ENCODE measurements at regions not wholly inside any gene's neighbourhood (a gene's known extent, or its start where the extent isn't known, plus 50 kb on each side); places are given as distances from the start of the nearest gene placed in this dataset.

DNA sequence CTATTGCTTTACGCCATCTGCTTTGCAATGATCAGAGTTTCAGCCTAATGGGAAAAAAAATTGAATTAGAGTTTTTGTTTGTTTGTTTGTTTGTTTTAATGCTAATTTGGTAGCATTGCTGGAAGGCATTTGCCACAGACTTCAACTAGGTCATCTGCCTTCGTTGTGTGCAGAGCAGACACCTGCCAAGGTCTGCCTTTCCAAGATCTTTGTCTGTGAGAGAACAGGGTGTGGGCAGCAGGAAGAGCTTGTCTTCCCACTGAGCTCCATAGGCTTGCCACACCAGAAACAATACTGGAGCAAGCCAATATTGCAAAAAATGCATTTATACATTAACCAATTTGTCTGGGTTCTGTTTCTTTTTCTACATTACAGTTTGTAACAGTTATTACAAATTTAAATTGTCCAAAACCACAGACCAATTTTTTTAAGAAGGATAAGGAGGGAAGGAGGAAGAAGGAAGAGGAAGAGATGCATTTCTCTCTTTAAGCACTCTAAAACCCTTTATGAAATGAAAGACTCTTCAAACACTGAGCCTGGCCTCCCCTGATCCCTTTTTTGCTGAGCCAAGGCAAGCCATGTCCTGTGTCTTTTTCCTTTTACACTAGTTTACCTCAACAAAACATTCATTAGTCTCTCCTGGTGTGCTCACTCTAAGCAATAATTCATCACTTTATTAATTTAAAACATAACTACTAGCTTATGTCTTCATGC lies 210.5 kb downstream of the SNX18 start:
- Histone ChIP-seq H3K27me3 (ENCODE audit: insufficient read depth) (no peaks in the 10 kb centered on the region), H3K4me3 (no peak overlapping the region), H3F3A (replicated peaks; ENCODE audit: low read depth) (no peaks in the 10 kb centered on the region), H4K20me1 (replicated peaks; ENCODE audit: insufficient read depth) (no peaks in the 10 kb centered on the region), H3K9me2 (ENCODE audit: insufficient read depth) (peaks cover 12% of the 10 kb centered on the region; the same call in 1 of the 2 replicates), H3K79me2 (replicated peaks; ENCODE audit: insufficient read depth) (no peaks in the 10 kb centered on the region), H3K36me3 (ENCODE audit: insufficient read depth) (no peaks in the 10 kb centered on the region), H3K27ac (ENCODE audit: low read depth) (no peak overlapping the region), H3K4me2 (no peak overlapping the region), H2AFZ (no peak overlapping the region), H3K4me1 (ENCODE audit: insufficient read depth) (no peaks in the 10 kb centered on the region)
- Mint-ChIP-seq H3K27ac (no peak overlapping the region), H3K27me3 (ENCODE audit: insufficient read depth, low read depth, poor library complexity) (peaks cover 4% of the 10 kb centered on the region), H3K9me3 (no peaks in the 10 kb centered on the region), H3K4me3 (no peak overlapping the region), H3K36me3 (ENCODE audit: low read depth) (no peaks in the 10 kb centered on the region), H3K4me1 (no peaks in the 10 kb centered on the region; the same call in 1 of the 3 replicates)
- no peak for ATAC-seq
- TF ChIP-seq, protein P1, sequence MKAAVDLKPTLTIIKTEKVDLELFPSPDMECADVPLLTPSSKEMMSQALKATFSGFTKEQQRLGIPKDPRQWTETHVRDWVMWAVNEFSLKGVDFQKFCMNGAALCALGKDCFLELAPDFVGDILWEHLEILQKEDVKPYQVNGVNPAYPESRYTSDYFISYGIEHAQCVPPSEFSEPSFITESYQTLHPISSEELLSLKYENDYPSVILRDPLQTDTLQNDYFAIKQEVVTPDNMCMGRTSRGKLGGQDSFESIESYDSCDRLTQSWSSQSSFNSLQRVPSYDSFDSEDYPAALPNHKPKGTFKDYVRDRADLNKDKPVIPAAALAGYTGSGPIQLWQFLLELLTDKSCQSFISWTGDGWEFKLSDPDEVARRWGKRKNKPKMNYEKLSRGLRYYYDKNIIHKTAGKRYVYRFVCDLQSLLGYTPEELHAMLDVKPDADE (IDR thresholded peaks at IDR 0.05), result no peak
- TF ChIP-seq POLR2AphosphoS5 (IDR thresholded peaks at IDR 0.05; ENCODE audit: low read depth) (no peak), ZNF331 (CRISPR knock-in tag; IDR thresholded peaks at IDR 0.05; ENCODE audit: low read depth) (no peak), EZH2phosphoT487 (IDR thresholded peaks at IDR 0.05; ENCODE audit: unreplicated experiment) (no peak), STAT1 (IDR thresholded peaks at IDR 0.05; ENCODE audit: unreplicated experiment) (no peak), EZH2 (IDR thresholded peaks at IDR 0.05; ENCODE audit: low read depth, unreplicated experiment) (no peak), NANOG (IDR thresholded peaks at IDR 0.05; ENCODE audit: borderline replicate concordance) (no peak), CREB1 (CRISPR knock-in tag; IDR thresholded peaks at IDR 0.05; ENCODE audit: low read depth) (no peak), ZNF114 (CRISPR knock-in tag; IDR thresholded peaks at IDR 0.05) (no peak), JUNB (IDR thresholded peaks at IDR 0.05; ENCODE audit: unreplicated experiment) (no peak)
- TF ChIP-seq, protein P2, sequence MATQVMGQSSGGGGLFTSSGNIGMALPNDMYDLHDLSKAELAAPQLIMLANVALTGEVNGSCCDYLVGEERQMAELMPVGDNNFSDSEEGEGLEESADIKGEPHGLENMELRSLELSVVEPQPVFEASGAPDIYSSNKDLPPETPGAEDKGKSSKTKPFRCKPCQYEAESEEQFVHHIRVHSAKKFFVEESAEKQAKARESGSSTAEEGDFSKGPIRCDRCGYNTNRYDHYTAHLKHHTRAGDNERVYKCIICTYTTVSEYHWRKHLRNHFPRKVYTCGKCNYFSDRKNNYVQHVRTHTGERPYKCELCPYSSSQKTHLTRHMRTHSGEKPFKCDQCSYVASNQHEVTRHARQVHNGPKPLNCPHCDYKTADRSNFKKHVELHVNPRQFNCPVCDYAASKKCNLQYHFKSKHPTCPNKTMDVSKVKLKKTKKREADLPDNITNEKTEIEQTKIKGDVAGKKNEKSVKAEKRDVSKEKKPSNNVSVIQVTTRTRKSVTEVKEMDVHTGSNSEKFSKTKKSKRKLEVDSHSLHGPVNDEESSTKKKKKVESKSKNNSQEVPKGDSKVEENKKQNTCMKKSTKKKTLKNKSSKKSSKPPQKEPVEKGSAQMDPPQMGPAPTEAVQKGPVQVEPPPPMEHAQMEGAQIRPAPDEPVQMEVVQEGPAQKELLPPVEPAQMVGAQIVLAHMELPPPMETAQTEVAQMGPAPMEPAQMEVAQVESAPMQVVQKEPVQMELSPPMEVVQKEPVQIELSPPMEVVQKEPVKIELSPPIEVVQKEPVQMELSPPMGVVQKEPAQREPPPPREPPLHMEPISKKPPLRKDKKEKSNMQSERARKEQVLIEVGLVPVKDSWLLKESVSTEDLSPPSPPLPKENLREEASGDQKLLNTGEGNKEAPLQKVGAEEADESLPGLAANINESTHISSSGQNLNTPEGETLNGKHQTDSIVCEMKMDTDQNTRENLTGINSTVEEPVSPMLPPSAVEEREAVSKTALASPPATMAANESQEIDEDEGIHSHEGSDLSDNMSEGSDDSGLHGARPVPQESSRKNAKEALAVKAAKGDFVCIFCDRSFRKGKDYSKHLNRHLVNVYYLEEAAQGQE (IDR thresholded peaks at IDR 0.05; ENCODE audit: unreplicated experiment), result no peak
- TF ChIP-seq, protein P3, sequence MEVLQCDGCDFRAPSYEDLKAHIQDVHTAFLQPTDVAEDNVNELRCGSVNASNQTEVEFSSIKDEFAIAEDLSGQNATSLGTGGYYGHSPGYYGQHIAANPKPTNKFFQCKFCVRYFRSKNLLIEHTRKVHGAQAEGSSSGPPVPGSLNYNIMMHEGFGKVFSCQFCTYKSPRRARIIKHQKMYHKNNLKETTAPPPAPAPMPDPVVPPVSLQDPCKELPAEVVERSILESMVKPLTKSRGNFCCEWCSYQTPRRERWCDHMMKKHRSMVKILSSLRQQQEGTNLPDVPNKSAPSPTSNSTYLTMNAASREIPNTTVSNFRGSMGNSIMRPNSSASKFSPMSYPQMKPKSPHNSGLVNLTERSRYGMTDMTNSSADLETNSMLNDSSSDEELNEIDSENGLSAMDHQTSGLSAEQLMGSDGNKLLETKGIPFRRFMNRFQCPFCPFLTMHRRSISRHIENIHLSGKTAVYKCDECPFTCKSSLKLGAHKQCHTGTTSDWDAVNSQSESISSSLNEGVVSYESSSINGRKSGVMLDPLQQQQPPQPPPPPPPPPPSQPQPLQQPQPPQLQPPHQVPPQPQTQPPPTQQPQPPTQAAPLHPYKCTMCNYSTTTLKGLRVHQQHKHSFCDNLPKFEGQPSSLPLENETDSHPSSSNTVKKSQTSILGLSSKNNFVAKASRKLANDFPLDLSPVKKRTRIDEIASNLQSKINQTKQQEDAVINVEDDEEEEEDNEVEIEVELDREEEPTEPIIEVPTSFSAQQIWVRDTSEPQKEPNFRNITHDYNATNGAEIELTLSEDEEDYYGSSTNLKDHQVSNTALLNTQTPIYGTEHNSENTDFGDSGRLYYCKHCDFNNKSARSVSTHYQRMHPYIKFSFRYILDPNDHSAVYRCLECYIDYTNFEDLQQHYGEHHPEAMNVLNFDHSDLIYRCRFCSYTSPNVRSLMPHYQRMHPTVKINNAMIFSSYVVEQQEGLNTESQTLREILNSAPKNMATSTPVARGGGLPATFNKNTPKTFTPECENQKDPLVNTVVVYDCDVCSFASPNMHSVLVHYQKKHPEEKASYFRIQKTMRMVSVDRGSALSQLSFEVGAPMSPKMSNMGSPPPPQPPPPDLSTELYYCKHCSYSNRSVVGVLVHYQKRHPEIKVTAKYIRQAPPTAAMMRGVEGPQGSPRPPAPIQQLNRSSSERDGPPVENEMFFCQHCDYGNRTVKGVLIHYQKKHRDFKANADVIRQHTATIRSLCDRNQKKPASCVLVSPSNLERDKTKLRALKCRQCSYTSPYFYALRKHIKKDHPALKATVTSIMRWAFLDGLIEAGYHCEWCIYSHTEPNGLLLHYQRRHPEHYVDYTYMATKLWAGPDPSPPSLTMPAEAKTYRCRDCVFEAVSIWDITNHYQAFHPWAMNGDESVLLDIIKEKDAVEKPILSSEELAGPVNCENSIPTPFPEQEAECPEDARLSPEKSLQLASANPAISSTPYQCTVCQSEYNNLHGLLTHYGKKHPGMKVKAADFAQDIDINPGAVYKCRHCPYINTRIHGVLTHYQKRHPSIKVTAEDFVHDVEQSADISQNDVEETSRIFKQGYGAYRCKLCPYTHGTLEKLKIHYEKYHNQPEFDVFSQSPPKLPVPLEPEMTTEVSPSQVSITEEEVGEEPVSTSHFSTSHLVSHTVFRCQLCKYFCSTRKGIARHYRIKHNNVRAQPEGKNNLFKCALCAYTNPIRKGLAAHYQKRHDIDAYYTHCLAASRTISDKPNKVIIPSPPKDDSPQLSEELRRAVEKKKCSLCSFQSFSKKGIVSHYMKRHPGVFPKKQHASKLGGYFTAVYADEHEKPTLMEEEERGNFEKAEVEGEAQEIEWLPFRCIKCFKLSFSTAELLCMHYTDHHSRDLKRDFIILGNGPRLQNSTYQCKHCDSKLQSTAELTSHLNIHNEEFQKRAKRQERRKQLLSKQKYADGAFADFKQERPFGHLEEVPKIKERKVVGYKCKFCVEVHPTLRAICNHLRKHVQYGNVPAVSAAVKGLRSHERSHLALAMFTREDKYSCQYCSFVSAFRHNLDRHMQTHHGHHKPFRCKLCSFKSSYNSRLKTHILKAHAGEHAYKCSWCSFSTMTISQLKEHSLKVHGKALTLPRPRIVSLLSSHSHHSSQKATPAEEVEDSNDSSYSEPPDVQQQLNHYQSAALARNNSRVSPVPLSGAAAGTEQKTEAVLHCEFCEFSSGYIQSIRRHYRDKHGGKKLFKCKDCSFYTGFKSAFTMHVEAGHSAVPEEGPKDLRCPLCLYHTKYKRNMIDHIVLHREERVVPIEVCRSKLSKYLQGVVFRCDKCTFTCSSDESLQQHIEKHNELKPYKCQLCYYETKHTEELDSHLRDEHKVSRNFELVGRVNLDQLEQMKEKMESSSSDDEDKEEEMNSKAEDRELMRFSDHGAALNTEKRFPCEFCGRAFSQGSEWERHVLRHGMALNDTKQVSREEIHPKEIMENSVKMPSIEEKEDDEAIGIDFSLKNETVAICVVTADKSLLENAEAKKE (CRISPR knock-in tag; IDR thresholded peaks at IDR 0.05), result no peak
- TF ChIP-seq, protein P4, sequence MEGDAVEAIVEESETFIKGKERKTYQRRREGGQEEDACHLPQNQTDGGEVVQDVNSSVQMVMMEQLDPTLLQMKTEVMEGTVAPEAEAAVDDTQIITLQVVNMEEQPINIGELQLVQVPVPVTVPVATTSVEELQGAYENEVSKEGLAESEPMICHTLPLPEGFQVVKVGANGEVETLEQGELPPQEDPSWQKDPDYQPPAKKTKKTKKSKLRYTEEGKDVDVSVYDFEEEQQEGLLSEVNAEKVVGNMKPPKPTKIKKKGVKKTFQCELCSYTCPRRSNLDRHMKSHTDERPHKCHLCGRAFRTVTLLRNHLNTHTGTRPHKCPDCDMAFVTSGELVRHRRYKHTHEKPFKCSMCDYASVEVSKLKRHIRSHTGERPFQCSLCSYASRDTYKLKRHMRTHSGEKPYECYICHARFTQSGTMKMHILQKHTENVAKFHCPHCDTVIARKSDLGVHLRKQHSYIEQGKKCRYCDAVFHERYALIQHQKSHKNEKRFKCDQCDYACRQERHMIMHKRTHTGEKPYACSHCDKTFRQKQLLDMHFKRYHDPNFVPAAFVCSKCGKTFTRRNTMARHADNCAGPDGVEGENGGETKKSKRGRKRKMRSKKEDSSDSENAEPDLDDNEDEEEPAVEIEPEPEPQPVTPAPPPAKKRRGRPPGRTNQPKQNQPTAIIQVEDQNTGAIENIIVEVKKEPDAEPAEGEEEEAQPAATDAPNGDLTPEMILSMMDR (conservative IDR thresholded peaks at IDR 0.05; ENCODE audit: low read depth in 2 of 2), result no peak
- no peak for DNase-seq (ENCODE audit: low spot score)

All from GM23338 (cell line).